WERI-Rb-1 (cell line): ENCODE measurements at regions not wholly inside any gene's neighbourhood (a gene's known extent, or its start where the extent isn't known, plus 50 kb on each side); places are given as distances from the start of the nearest gene placed in this dataset.

Source experiments
- DNase-seq: peaks from one replicate; pipeline ENCODE4 v3.0.0-alpha.2; 2020
- H3K27ac ChIP-seq: fragments of 250-450 bp; sonication (Bioruptor Pico); 2 replicates; pipeline ENCODE4 v1.5.1; 2020; ENCODE audit warnings: mild to moderate bottlenecking, moderate library complexity
- H3K27me3 ChIP-seq: fragments of 250-450 bp; sonication (Bioruptor Pico); 2 replicates; pipeline ENCODE4 v1.5.1; 2021; ENCODE audit warnings: mild to moderate bottlenecking, low read depth, moderate library complexity; ENCODE audit not compliant: insufficient read depth, severe bottlenecking
- H3K36me3 ChIP-seq: fragments of 250-450 bp; sonication (Bioruptor Pico); 2 replicates; pipeline ENCODE4 v1.5.1; 2020; ENCODE audit warnings: mild to moderate bottlenecking, moderate library complexity
- H3K4me3 ChIP-seq: 2 replicates; pipeline ENCODE4 v1.5.1; 2011; ENCODE audit warnings: low read depth, mild to moderate bottlenecking, control low read depth, low read length
- H3K9me3 ChIP-seq: fragments of 250-450 bp; sonication (Bioruptor Pico); 2 replicates; pipeline ENCODE4 v1.5.1; 2021; ENCODE audit warnings: mild to moderate bottlenecking, moderate library complexity; ENCODE audit not compliant: severe bottlenecking
- CTCF ChIP-seq: IDR thresholded peaks from 2 replicates; pipeline ENCODE4 v1.5.1; 2011; ENCODE audit warnings: low read depth, mild to moderate bottlenecking, control low read depth, inconsistent platforms, low read length

- no peak for DNase-seq
- Histone ChIP-seq H3K27me3 (peaks cover 48% of the 10 kb centered on the region), H3K36me3 (no peaks in the 10 kb centered on the region), H3K4me3 (no peak overlapping the region), H3K9me3 (no peaks in the 10 kb centered on the region), H3K27ac (no peak overlapping the region)
- TF ChIP-seq CTCF: no peak
Measured at GRCh38 chr2:118477111-118477862, 370.2 kb downstream of the EN1 start.

- Histone ChIP-seq H3K9me3 (no peaks in the 10 kb centered on the region), H3K27ac (no peak overlapping the region), H3K4me3 (no peak overlapping the region), H3K27me3 (peaks cover 46% of the 10 kb centered on the region), H3K36me3 (no peaks in the 10 kb centered on the region)
- no peak for TF ChIP-seq CTCF
- DNase-seq: no peak
Measured at GRCh38 chr2:118475622-118476205, 371.7 kb downstream of the EN1 start.

- H3K4me3 ChIP-seq: no peak overlapping the region
- no peak for TF ChIP-seq CTCF
- H3K36me3 ChIP-seq: no peaks in the 10 kb centered on the region
- no peak overlapping the region for H3K27ac ChIP-seq
- no peak for DNase-seq
- H3K9me3 ChIP-seq: no peaks in the 10 kb centered on the region
- H3K27me3 ChIP-seq: peaks cover 57% of the 10 kb centered on the region
Measured at GRCh38 chr2:118474541-118474920, 372.9 kb downstream of the EN1 start.

- TF ChIP-seq CTCF: no peak
- Histone ChIP-seq H3K4me3 (no peak overlapping the region), H3K36me3 (no peaks in the 10 kb centered on the region), H3K27ac (no peak overlapping the region), H3K27me3 (peaks cover 58% of the 10 kb centered on the region), H3K9me3 (no peaks in the 10 kb centered on the region)
- peak; percentile 52 for DNase-seq
Measured at GRCh38 chr2:118473846-118474540, 373.5 kb downstream of the EN1 start.

GRCh38 chr2:118473241-118473640, 374.2 kb downstream of the EN1 start:
- Histone ChIP-seq H3K27me3 (peaks cover 63% of the 10 kb centered on the region), H3K27ac (no peak overlapping the region), H3K9me3 (no peaks in the 10 kb centered on the region), H3K36me3 (no peaks in the 10 kb centered on the region), H3K4me3 (no peak overlapping the region)
- TF ChIP-seq CTCF: no peak
- DNase-seq: no peak
